Umbilical cord (tissue), 1 donor: ENCODE measurements at regions not wholly inside any gene's neighbourhood (a gene's known extent, or its start where the extent isn't known, plus 50 kb on each side); places are given as distances from the start of the nearest gene placed in this dataset.
A peak's percentile ranks its signal among the peaks of the same experiment; 100 is the strongest.

Source experiments
- DNase-seq: peaks from one replicate; pipeline ENCODE4 v3.0.0-alpha.2; 2015; ENCODE audit warnings: low spot score

- no peak for DNase-seq
Observed at GRCh38 chr15:96735632-96736240, 405.2 kb downstream of the NR2F2 start.

- no peak for DNase-seq
Observed at GRCh38 chr15:96736384-96736783, 405.9 kb downstream of the NR2F2 start.

GRCh38 chr15:96737408-96737807 is 406.9 kb downstream of the NR2F2 start:
- DNase-seq, result no peak

- DNase-seq, result no peak
Observed at GRCh38 chr15:96746665-96747064, 416.2 kb downstream of the NR2F2 start.

- DNase-seq, result no peak
Observed at GRCh38 chr15:96747291-96747690, 416.8 kb downstream of the NR2F2 start.

- DNase-seq, result no peak
Observed at GRCh38 chr15:96750361-96750760, 419.9 kb downstream of the NR2F2 start.

- DNase-seq, result peak; percentile 63
Observed at GRCh38 chr15:96756146-96756545, 425.6 kb downstream of the NR2F2 start.

GRCh38 chr15:96756656-96757055 is 426.2 kb downstream of the NR2F2 start:
- DNase-seq, result no peak

- no peak for DNase-seq
Observed at GRCh38 chr15:96762566-96762965, 432.1 kb downstream of the NR2F2 start.

GRCh38 chr15:96764501-96764900 is 434.0 kb downstream of the NR2F2 start:
- DNase-seq, result no peak

- DNase-seq, result no peak
Observed at GRCh38 chr15:96764946-96765345, 434.4 kb downstream of the NR2F2 start.

GRCh38 chr15:96766366-96766765 is 435.9 kb downstream of the NR2F2 start:
- no peak for DNase-seq

- DNase-seq, result no peak
Observed at GRCh38 chr15:96767703-96768434, 437.4 kb downstream of the NR2F2 start.

GRCh38 chr15:96768435-96768789 is 437.9 kb downstream of the NR2F2 start:
- DNase-seq, result no peak

GRCh38 chr15:96771035-96771434 is 440.5 kb downstream of the NR2F2 start:
- DNase-seq, result no peak

GRCh38 chr15:96774216-96774615 is 443.7 kb downstream of the NR2F2 start:
- no peak for DNase-seq

GRCh38 chr15:96783746-96784145 is 453.2 kb downstream of the NR2F2 start:
- DNase-seq, result no peak

GRCh38 chr15:96790004-96790403 is 459.5 kb downstream of the NR2F2 start:
- no peak for DNase-seq

GRCh38 chr15:96792216-96792615 is 461.7 kb downstream of the NR2F2 start:
- no peak for DNase-seq

- DNase-seq, result no peak
Observed at GRCh38 chr15:96796841-96797240, 466.3 kb downstream of the NR2F2 start.

- DNase-seq, result no peak
Observed at GRCh38 chr15:96801576-96802150, 471.2 kb downstream of the NR2F2 start.

- no peak for DNase-seq
Observed at GRCh38 chr15:96802611-96803255, 472.2 kb downstream of the NR2F2 start.

GRCh38 chr15:96804754-96805153 is 474.3 kb downstream of the NR2F2 start:
- DNase-seq, result no peak
